Peyer's patch (tissue), 4 donors: ENCODE measurements at regions not wholly inside any gene's neighbourhood (a gene's known extent, or its start where the extent isn't known, plus 50 kb on each side); places are given as distances from the start of the nearest gene placed in this dataset.

Experiments
- DNase-seq, 3 donors: peaks; one replicate each; pipeline ENCODE4 v3.0.0-alpha.2; 2017 to 2019
- H3K27ac ChIP-seq, 4 donors: fragments of 200-600 bp; sonication (generic); one replicate each; pipeline ENCODE4 v1.5.1; 2016 to 2019
- H3K27me3 ChIP-seq, 2 donors: fragments of 200-600 bp; sonication (generic); one replicate each; pipeline ENCODE4 v1.5.1; 2019
- H3K36me3 ChIP-seq, 3 donors: fragments of 200-600 bp; sonication (generic); one replicate each; pipeline ENCODE4 v1.5.1; 2016 to 2019
- H3K4me1 ChIP-seq, 4 donors: fragments of 200-600 bp; sonication (generic); one replicate each; pipeline ENCODE4 v1.5.1; 2016 to 2019
- H3K4me3 ChIP-seq, 4 donors: fragments of 200-600 bp; sonication (generic); 1 replicate in 3 of 4; 2 replicates in 1 of 4; pipeline ENCODE4 v1.5.1; 2016 to 2019; ENCODE audit warnings: mild to moderate bottlenecking in 1 of 4
- H3K9me3 ChIP-seq, 4 donors: fragments of 200-600 bp; sonication (generic); one replicate each; pipeline ENCODE4 v1.5.1; 2016 to 2019; ENCODE audit warnings: mild to moderate bottlenecking in 1 of 4
- CTCF ChIP-seq, 6 experiments: fragments of 450-650 bp in 4 of 6; fragments of 200-600 bp in 2 of 6; sonication (generic) in 1 of 6; IDR thresholded peaks; one replicate each; pipeline ENCODE4 v1.5.1; 2017 to 2019; ENCODE audit warnings: antibody characterized with exemption in 6 of 6, mild to moderate bottlenecking in 3 of 6, moderate library complexity in 1 of 6
- POLR2A ChIP-seq, 2 donors: fragments of 450-650 bp; IDR thresholded peaks; one replicate each; pipeline ENCODE4 v1.5.1; 2017; ENCODE audit warnings: antibody characterized with exemption in 2 of 2, mild to moderate bottlenecking in 2 of 2, moderate library complexity in 2 of 2

- no peak for TF ChIP-seq CTCF (IDR thresholded peaks at IDR 0.05)
- no peak for TF ChIP-seq POLR2A (IDR thresholded peaks at IDR 0.05)
- no peak for DNase-seq
- Histone ChIP-seq H3K4me1 (no peaks in the 10 kb centered on the region), H3K9me3 (no peaks in the 10 kb centered on the region), H3K27me3 (no peaks in the 10 kb centered on the region), H3K27ac (no peak overlapping the region), H3K36me3 (no peaks in the 10 kb centered on the region), H3K4me3 (no peak overlapping the region)
Measured at GRCh38 chr2:19250906-19251305, 107.5 kb downstream of the OSR1 start.

GRCh38 chr2:19247186-19247585 lies 111.2 kb downstream of the OSR1 start:
- no peaks in the 10 kb centered on the region for H3K9me3 ChIP-seq
- TF ChIP-seq POLR2A (IDR thresholded peaks at IDR 0.05) (no peak), CTCF (IDR thresholded peaks at IDR 0.05) (no peak)
- no peak for DNase-seq

GRCh38 chr2:19246496-19246895 lies 111.9 kb downstream of the OSR1 start:
- TF ChIP-seq POLR2A (IDR thresholded peaks at IDR 0.05): no peak
- Histone ChIP-seq H3K36me3 (no peaks in the 10 kb centered on the region), H3K27ac (no peak overlapping the region), H3K27me3 (no peaks in the 10 kb centered on the region), H3K4me3 (no peak overlapping the region), H3K4me1 (no peaks in the 10 kb centered on the region), H3K9me3 (no peaks in the 10 kb centered on the region)
- DNase-seq: no peak

More at GRCh38 chr2:19247186-19247585, 111.2 kb downstream of the OSR1 start:
- Histone ChIP-seq H3K4me1 (no peaks in the 10 kb centered on the region), H3K27ac (no peak overlapping the region), H3K27me3 (no peaks in the 10 kb centered on the region), H3K4me3 (no peak overlapping the region), H3K36me3 (no peaks in the 10 kb centered on the region)

- Histone ChIP-seq H3K36me3 (no peaks in the 10 kb centered on the region), H3K27me3 (no peaks in the 10 kb centered on the region), H3K4me3 (no peak overlapping the region), H3K27ac (no peak overlapping the region), H3K4me1 (no peaks in the 10 kb centered on the region), H3K9me3 (no peaks in the 10 kb centered on the region)
- TF ChIP-seq CTCF (IDR thresholded peaks at IDR 0.05) (no peak), POLR2A (IDR thresholded peaks at IDR 0.05) (no peak)
- no peak for DNase-seq
Measured at GRCh38 chr2:19244460-19245363, 113.7 kb downstream of the OSR1 start.

GRCh38 chr2:19238440-19239060 lies 119.9 kb downstream of the OSR1 start:
- DNase-seq: no peak
- Histone ChIP-seq H3K36me3 (no peaks in the 10 kb centered on the region), H3K27ac (no peak overlapping the region), H3K4me3 (no peak overlapping the region), H3K27me3 (no peaks in the 10 kb centered on the region), H3K4me1 (no peaks in the 10 kb centered on the region), H3K9me3 (no peaks in the 10 kb centered on the region)
- TF ChIP-seq CTCF (IDR thresholded peaks at IDR 0.05) (no peak), POLR2A (IDR thresholded peaks at IDR 0.05) (no peak)

- TF ChIP-seq CTCF (IDR thresholded peaks at IDR 0.05) (no peak), POLR2A (IDR thresholded peaks at IDR 0.05) (no peak)
- no peak for DNase-seq
- H3K27ac ChIP-seq: no peak overlapping the region
- H3K4me1 ChIP-seq: no peaks in the 10 kb centered on the region
- H3K9me3 ChIP-seq: no peaks in the 10 kb centered on the region
- H3K4me3 ChIP-seq: no peak overlapping the region
- H3K36me3 ChIP-seq: no peaks in the 10 kb centered on the region
- H3K27me3 ChIP-seq: no peaks in the 10 kb centered on the region
Measured at GRCh38 chr2:19235308-19235707, 123.1 kb downstream of the OSR1 start.
